ENCODE measurements at regions not wholly inside any gene's neighbourhood (a gene's known extent, or its start where the extent isn't known, plus 50 kb on each side); places are given as distances from the start of the nearest gene placed in this dataset.
A peak's percentile ranks its signal among the peaks of the same experiment; 100 is the strongest.

- no peak overlapping the region for H3K27ac ChIP-seq
Observed at GRCh38 chr12:127393465-127393864, 873.5 kb upstream of the TMEM132C start.

GRCh38 chr12:127393896-127394295 is 873.1 kb upstream of the TMEM132C start:
- Histone ChIP-seq H3K4me3 (no peak overlapping the region), H3K27ac (no peak overlapping the region)
- no peak for DNase-seq

More at GRCh38 chr12:127393465-127393864, 873.5 kb upstream of the TMEM132C start:
- Histone ChIP-seq H3K36me3 (no peaks in the 10 kb centered on the region), H3K4me1 (no peaks in the 10 kb centered on the region), H3K9me3 (replicated peaks) (no peaks in the 10 kb centered on the region), H3K4me3 (no peak overlapping the region), H3K27me3 (no peaks in the 10 kb centered on the region)
- DNase-seq: no peak

GRCh38 chr12:127396734-127397133 is 870.2 kb upstream of the TMEM132C start:
- DNase-seq: no peak
- Histone ChIP-seq H3K36me3 (no peaks in the 10 kb centered on the region), H3K4me3 (no peak overlapping the region), H3K4me1 (no peaks in the 10 kb centered on the region), H3K27ac (no peak overlapping the region), H3K9me3 (replicated peaks) (no peaks in the 10 kb centered on the region), H3K27me3 (no peaks in the 10 kb centered on the region)

More at GRCh38 chr12:127393896-127394295, 873.1 kb upstream of the TMEM132C start:
- Histone ChIP-seq H3K4me1 (no peaks in the 10 kb centered on the region), H3K36me3 (no peaks in the 10 kb centered on the region), H3K27me3 (no peaks in the 10 kb centered on the region), H3K9me3 (replicated peaks) (no peaks in the 10 kb centered on the region)

- Histone ChIP-seq H3K4me3 (no peak overlapping the region), H3K27me3 (no peaks in the 10 kb centered on the region), H3K27ac (no peak overlapping the region), H3K4me1 (no peaks in the 10 kb centered on the region), H3K36me3 (no peaks in the 10 kb centered on the region), H3K9me3 (replicated peaks) (no peaks in the 10 kb centered on the region)
- no peak for DNase-seq
Observed at GRCh38 chr12:127398016-127398710, 868.8 kb upstream of the TMEM132C start.

GRCh38 chr12:127399451-127399850 is 867.5 kb upstream of the TMEM132C start:
- no peaks in the 10 kb centered on the region for H3K9me3 ChIP-seq (replicated peaks)
- no peak for DNase-seq
- no peaks in the 10 kb centered on the region for H3K27me3 ChIP-seq
- no peak overlapping the region for H3K4me3 ChIP-seq
- no peaks in the 10 kb centered on the region for H3K36me3 ChIP-seq
- no peak overlapping the region for H3K27ac ChIP-seq
- H3K4me1 ChIP-seq: no peaks in the 10 kb centered on the region

- no peak overlapping the region for H3K27ac ChIP-seq
- no peak for DNase-seq
- no peaks in the 10 kb centered on the region for H3K27me3 ChIP-seq
- H3K9me3 ChIP-seq (replicated peaks): no peaks in the 10 kb centered on the region
- no peaks in the 10 kb centered on the region for H3K36me3 ChIP-seq
- no peaks in the 10 kb centered on the region for H3K4me1 ChIP-seq
- H3K4me3 ChIP-seq: no peak overlapping the region
Observed at GRCh38 chr12:127400221-127400620, 866.7 kb upstream of the TMEM132C start.

GRCh38 chr12:127401005-127401404 is 866.0 kb upstream of the TMEM132C start:
- no peak for DNase-seq
- no peaks in the 10 kb centered on the region for H3K4me1 ChIP-seq
- peak overlapping the region; percentile 25; the same call in 1 of the 2 replicates for H3K27ac ChIP-seq
- H3K4me3 ChIP-seq: no peak overlapping the region
- H3K36me3 ChIP-seq: no peaks in the 10 kb centered on the region
- no peaks in the 10 kb centered on the region for H3K9me3 ChIP-seq (replicated peaks)
- no peaks in the 10 kb centered on the region for H3K27me3 ChIP-seq

GRCh38 chr12:127401536-127401935 is 865.4 kb upstream of the TMEM132C start:
- no peaks in the 10 kb centered on the region for H3K9me3 ChIP-seq (replicated peaks)
- H3K27ac ChIP-seq: peak overlapping the region; percentile 25; the same call in 1 of the 2 replicates
- H3K4me3 ChIP-seq: no peak overlapping the region
- no peaks in the 10 kb centered on the region for H3K27me3 ChIP-seq
- no peak for DNase-seq
- H3K36me3 ChIP-seq: no peaks in the 10 kb centered on the region
- no peaks in the 10 kb centered on the region for H3K4me1 ChIP-seq

- DNase-seq: no peak
- no peaks in the 10 kb centered on the region for H3K27me3 ChIP-seq
- no peaks in the 10 kb centered on the region for H3K36me3 ChIP-seq
- H3K27ac ChIP-seq: no peak overlapping the region
- H3K4me1 ChIP-seq: no peaks in the 10 kb centered on the region
- H3K9me3 ChIP-seq (replicated peaks): no peaks in the 10 kb centered on the region
- H3K4me3 ChIP-seq: no peak overlapping the region
Observed at GRCh38 chr12:127411166-127411915, 855.6 kb upstream of the TMEM132C start.

GRCh38 chr12:127411981-127412380 is 855.0 kb upstream of the TMEM132C start:
- Histone ChIP-seq H3K4me1 (no peaks in the 10 kb centered on the region), H3K27ac (no peak overlapping the region), H3K36me3 (no peaks in the 10 kb centered on the region), H3K9me3 (replicated peaks) (no peaks in the 10 kb centered on the region), H3K4me3 (no peak overlapping the region), H3K27me3 (no peaks in the 10 kb centered on the region)
- no peak for DNase-seq

GRCh38 chr12:127412866-127413265 is 854.1 kb upstream of the TMEM132C start:
- no peaks in the 10 kb centered on the region for H3K27me3 ChIP-seq
- H3K27ac ChIP-seq: no peak overlapping the region
- DNase-seq: no peak
- H3K9me3 ChIP-seq (replicated peaks): no peaks in the 10 kb centered on the region
- H3K4me1 ChIP-seq: no peaks in the 10 kb centered on the region
- no peak overlapping the region for H3K4me3 ChIP-seq
- H3K36me3 ChIP-seq: no peaks in the 10 kb centered on the region

GRCh38 chr12:127414186-127414585 is 852.8 kb upstream of the TMEM132C start:
- no peaks in the 10 kb centered on the region for H3K9me3 ChIP-seq (replicated peaks)
- H3K27ac ChIP-seq: no peak overlapping the region
- H3K36me3 ChIP-seq: no peaks in the 10 kb centered on the region
- H3K4me3 ChIP-seq: no peak overlapping the region
- H3K27me3 ChIP-seq: no peaks in the 10 kb centered on the region
- H3K4me1 ChIP-seq: no peaks in the 10 kb centered on the region
- DNase-seq: no peak

- Histone ChIP-seq H3K4me1 (no peaks in the 10 kb centered on the region), H3K36me3 (no peaks in the 10 kb centered on the region), H3K4me3 (no peak overlapping the region), H3K9me3 (replicated peaks) (no peaks in the 10 kb centered on the region), H3K27ac (no peak overlapping the region), H3K27me3 (no peaks in the 10 kb centered on the region)
- DNase-seq: no peak
Observed at GRCh38 chr12:127414636-127415035, 852.3 kb upstream of the TMEM132C start.

GRCh38 chr12:127416796-127417195 is 850.2 kb upstream of the TMEM132C start:
- Histone ChIP-seq H3K27me3 (no peaks in the 10 kb centered on the region), H3K9me3 (replicated peaks) (no peaks in the 10 kb centered on the region), H3K4me3 (no peak overlapping the region), H3K27ac (no peak overlapping the region), H3K4me1 (no peaks in the 10 kb centered on the region), H3K36me3 (no peaks in the 10 kb centered on the region)
- DNase-seq: no peak

GRCh38 chr12:127419111-127419510 is 847.9 kb upstream of the TMEM132C start:
- no peaks in the 10 kb centered on the region for H3K4me1 ChIP-seq
- no peaks in the 10 kb centered on the region for H3K9me3 ChIP-seq (replicated peaks)
- H3K4me3 ChIP-seq: no peak overlapping the region
- H3K27ac ChIP-seq: no peak overlapping the region
- H3K36me3 ChIP-seq: no peaks in the 10 kb centered on the region
- no peaks in the 10 kb centered on the region for H3K27me3 ChIP-seq
- DNase-seq: no peak

All from SJCRH30 (cell line).